ENCODE measurements at regions not wholly inside any gene's neighbourhood (a gene's known extent, or its start where the extent isn't known, plus 50 kb on each side); places are given as distances from the start of the nearest gene placed in this dataset.
A peak's percentile ranks its signal among the peaks of the same experiment; 100 is the strongest.

GRCh38 chr18:8998481-8999217, 103.8 kb upstream of the NDUFV2 start (continued):
- TF ChIP-seq ZSCAN32 (CRISPR knock-in tag; IDR thresholded peaks at IDR 0.05) (no peak), MAZ (CRISPR knock-in tag; conservative IDR thresholded peaks at IDR 0.05 in 1 of 2, IDR thresholded peaks at IDR 0.05 in 1 of 2) (0 out of 4 replicates have a peak, but pooled peaks of 1 of the 2 experiments have one; percentile 19), TEAD2 (tag; IDR thresholded peaks at IDR 0.05) (0 out of 2 replicates have a peak, but pooled peaks have one; percentile 21), NCOA1 (IDR thresholded peaks at IDR 0.05; ENCODE audit: low read depth) (peak; percentile 71), MIER1 (IDR thresholded peaks at IDR 0.05; ENCODE audit: low read depth) (no peak), TAF9B (IDR thresholded peaks at IDR 0.05; ENCODE audit: partially characterized antibody) (no peak), RHOXF2B (CRISPR knock-in tag; conservative IDR thresholded peaks at IDR 0.05) (no peak), THRA (IDR thresholded peaks at IDR 0.05) (no peak), MCM2 (IDR thresholded peaks at IDR 0.05; ENCODE audit: low read depth) (no peak), ZNF764 (CRISPR knock-in tag; IDR thresholded peaks at IDR 0.05; ENCODE audit: low read depth) (no peak), PTBP1 (IDR thresholded peaks at IDR 0.05; ENCODE audit: low read depth, low read length) (no peak), ELK3 (CRISPR knock-in tag; IDR thresholded peaks at IDR 0.05) (no peak), SMAD4 (CRISPR knock-in tag; conservative IDR thresholded peaks at IDR 0.05) (peak; percentile 48; the same call in 1 of the 2 replicates), CXXC5 (CRISPR knock-in tag; IDR thresholded peaks at IDR 0.05) (peak; percentile 58), HDAC6 (IDR thresholded peaks at IDR 0.05; ENCODE audit: low read depth, low read length) (no peak), SMARCA5 (IDR thresholded peaks at IDR 0.05) (0 out of 2 replicates have a peak, but pooled peaks have one; percentile 19)
- TF ChIP-seq, protein P1, sequence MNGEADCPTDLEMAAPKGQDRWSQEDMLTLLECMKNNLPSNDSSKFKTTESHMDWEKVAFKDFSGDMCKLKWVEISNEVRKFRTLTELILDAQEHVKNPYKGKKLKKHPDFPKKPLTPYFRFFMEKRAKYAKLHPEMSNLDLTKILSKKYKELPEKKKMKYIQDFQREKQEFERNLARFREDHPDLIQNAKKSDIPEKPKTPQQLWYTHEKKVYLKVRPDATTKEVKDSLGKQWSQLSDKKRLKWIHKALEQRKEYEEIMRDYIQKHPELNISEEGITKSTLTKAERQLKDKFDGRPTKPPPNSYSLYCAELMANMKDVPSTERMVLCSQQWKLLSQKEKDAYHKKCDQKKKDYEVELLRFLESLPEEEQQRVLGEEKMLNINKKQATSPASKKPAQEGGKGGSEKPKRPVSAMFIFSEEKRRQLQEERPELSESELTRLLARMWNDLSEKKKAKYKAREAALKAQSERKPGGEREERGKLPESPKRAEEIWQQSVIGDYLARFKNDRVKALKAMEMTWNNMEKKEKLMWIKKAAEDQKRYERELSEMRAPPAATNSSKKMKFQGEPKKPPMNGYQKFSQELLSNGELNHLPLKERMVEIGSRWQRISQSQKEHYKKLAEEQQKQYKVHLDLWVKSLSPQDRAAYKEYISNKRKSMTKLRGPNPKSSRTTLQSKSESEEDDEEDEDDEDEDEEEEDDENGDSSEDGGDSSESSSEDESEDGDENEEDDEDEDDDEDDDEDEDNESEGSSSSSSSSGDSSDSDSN (IDR thresholded peaks at IDR 0.05; ENCODE audit: borderline replicate concordance in 1 of 2, low read depth in 2 of 2, low read length in 2 of 2) = no peak
- TF ChIP-seq, protein P2, sequence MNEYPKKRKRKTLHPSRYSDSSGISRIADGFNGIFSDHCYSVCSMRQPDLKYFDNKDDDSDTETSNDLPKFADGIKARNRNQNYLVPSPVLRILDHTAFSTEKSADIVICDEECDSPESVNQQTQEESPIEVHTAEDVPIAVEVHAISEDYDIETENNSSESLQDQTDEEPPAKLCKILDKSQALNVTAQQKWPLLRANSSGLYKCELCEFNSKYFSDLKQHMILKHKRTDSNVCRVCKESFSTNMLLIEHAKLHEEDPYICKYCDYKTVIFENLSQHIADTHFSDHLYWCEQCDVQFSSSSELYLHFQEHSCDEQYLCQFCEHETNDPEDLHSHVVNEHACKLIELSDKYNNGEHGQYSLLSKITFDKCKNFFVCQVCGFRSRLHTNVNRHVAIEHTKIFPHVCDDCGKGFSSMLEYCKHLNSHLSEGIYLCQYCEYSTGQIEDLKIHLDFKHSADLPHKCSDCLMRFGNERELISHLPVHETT (CRISPR knock-in tag; conservative IDR thresholded peaks at IDR 0.05 in 1 of 2, IDR thresholded peaks at IDR 0.05 in 1 of 2) = peak in 1 of 2 experiments; percentile 4; a peak in 1 of 4 replicates
- TF ChIP-seq, protein P3, sequence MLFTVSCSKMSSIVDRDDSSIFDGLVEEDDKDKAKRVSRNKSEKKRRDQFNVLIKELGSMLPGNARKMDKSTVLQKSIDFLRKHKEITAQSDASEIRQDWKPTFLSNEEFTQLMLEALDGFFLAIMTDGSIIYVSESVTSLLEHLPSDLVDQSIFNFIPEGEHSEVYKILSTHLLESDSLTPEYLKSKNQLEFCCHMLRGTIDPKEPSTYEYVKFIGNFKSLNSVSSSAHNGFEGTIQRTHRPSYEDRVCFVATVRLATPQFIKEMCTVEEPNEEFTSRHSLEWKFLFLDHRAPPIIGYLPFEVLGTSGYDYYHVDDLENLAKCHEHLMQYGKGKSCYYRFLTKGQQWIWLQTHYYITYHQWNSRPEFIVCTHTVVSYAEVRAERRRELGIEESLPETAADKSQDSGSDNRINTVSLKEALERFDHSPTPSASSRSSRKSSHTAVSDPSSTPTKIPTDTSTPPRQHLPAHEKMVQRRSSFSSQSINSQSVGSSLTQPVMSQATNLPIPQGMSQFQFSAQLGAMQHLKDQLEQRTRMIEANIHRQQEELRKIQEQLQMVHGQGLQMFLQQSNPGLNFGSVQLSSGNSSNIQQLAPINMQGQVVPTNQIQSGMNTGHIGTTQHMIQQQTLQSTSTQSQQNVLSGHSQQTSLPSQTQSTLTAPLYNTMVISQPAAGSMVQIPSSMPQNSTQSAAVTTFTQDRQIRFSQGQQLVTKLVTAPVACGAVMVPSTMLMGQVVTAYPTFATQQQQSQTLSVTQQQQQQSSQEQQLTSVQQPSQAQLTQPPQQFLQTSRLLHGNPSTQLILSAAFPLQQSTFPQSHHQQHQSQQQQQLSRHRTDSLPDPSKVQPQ (CRISPR knock-in tag; IDR thresholded peaks at IDR 0.05; ENCODE audit: borderline replicate concordance) = no peak

All from K562 (cell line).